ENCODE measurements at regions not wholly inside any gene's neighbourhood (a gene's known extent, or its start where the extent isn't known, plus 50 kb on each side); places are given as distances from the start of the nearest gene placed in this dataset.

GRCh38 chr6:81373414-81373813 is 379.1 kb downstream of the TENT5A start:
- TF ChIP-seq, protein P1, sequence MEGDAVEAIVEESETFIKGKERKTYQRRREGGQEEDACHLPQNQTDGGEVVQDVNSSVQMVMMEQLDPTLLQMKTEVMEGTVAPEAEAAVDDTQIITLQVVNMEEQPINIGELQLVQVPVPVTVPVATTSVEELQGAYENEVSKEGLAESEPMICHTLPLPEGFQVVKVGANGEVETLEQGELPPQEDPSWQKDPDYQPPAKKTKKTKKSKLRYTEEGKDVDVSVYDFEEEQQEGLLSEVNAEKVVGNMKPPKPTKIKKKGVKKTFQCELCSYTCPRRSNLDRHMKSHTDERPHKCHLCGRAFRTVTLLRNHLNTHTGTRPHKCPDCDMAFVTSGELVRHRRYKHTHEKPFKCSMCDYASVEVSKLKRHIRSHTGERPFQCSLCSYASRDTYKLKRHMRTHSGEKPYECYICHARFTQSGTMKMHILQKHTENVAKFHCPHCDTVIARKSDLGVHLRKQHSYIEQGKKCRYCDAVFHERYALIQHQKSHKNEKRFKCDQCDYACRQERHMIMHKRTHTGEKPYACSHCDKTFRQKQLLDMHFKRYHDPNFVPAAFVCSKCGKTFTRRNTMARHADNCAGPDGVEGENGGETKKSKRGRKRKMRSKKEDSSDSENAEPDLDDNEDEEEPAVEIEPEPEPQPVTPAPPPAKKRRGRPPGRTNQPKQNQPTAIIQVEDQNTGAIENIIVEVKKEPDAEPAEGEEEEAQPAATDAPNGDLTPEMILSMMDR (conservative IDR thresholded peaks at IDR 0.05; ENCODE audit: low read depth in 2 of 2) = no peak
- TF ChIP-seq CREB1 (CRISPR knock-in tag; IDR thresholded peaks at IDR 0.05; ENCODE audit: low read depth) = no peak
- TF ChIP-seq POLR2AphosphoS5 (IDR thresholded peaks at IDR 0.05; ENCODE audit: low read depth) = no peak
- no peak for TF ChIP-seq EZH2 (IDR thresholded peaks at IDR 0.05; ENCODE audit: low read depth, unreplicated experiment)
- no peak for TF ChIP-seq REST (IDR thresholded peaks at IDR 0.05; ENCODE audit: unreplicated experiment)
- TF ChIP-seq ZNF114 (CRISPR knock-in tag; IDR thresholded peaks at IDR 0.05) = no peak
- no peak for TF ChIP-seq JUNB (IDR thresholded peaks at IDR 0.05; ENCODE audit: unreplicated experiment)
- TF ChIP-seq STAT1 (IDR thresholded peaks at IDR 0.05; ENCODE audit: unreplicated experiment) = no peak
- TF ChIP-seq EZH2phosphoT487 (IDR thresholded peaks at IDR 0.05; ENCODE audit: unreplicated experiment) = no peak

All from GM23338 (cell line).